Activated T-cell treated with anti-CD3 and anti-CD28 coated beads for 4 hours (primary cell): ENCODE measurements at regions not wholly inside any gene's neighbourhood (a gene's known extent, or its start where the extent isn't known, plus 50 kb on each side); places are given as distances from the start of the nearest gene placed in this dataset.

Experiments used
- DNase-seq: peaks from one replicate; pipeline ENCODE4 v3.0.0-alpha.2; 2020

GRCh38 chr10:62721687-62722086 lies 82.8 kb upstream of the ADO start:
- DNase-seq, result no peak

DNA sequence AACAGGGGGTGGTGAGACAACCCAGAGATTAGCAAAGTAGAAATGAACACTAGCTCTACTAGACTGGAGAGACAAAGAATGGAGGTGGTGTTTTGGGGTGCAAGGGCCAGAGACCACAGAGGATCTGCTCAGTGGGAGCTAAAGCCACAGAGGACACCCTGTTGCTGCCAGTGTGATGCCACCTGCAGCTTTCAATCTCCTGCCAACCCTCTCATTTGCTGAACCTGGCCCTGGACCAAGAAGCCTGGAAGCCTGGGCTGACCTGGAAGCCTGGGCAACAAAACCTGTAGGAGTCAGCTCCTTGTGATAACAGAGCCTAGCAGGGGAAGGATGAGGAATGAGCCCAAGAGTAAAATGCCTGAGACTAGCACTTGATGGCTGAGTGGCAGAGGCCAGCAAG lies 81.1 kb upstream of the ADO start:
- no peak for DNase-seq

GRCh38 chr10:62724465-62724864 lies 80.1 kb upstream of the ADO start:
- DNase-seq, result no peak

DNA sequence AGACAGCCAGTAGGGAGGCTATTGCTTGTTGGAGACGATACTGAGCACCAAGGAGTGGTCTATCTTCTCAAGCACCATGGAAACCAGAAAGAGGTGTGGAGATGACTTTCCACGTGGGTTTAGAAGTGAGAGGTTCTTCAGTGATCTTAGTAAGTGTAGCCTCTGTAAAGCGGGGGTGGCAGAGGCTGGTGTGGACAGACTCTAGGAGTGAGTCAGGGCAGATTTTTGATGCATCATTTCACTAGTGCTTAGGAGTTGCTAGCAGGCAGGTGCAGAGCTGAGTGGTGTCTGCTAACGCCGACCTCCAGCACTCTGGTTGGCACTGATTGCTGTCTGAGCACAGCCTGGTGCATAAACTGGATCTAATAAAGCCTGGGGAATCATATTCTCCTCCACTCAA lies 78.4 kb upstream of the ADO start:
- peak; percentile 52 for DNase-seq

DNA sequence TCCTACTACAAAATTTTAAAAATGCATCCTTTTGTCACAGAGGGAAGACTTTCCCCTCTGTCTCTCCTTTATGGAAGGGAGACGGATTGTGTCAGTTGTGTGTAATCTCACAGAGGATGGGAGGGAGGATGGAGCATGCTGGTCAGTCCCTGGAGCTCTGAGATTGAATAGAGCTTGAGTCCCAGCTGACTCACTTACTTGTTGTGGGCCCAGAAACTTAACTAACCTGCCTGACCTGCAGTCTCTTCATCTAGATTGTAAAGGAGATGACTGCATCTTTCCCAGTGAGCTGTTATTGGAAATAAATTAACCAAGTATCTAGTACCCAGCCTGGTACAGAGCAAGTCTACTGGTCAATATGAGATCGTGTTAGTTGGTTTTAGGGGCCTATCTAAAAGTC lies 77.9 kb upstream of the ADO start:
- no peak for DNase-seq

- no peak for DNase-seq
Observed at GRCh38 chr10:62727934-62728333, 76.6 kb upstream of the ADO start.

DNA sequence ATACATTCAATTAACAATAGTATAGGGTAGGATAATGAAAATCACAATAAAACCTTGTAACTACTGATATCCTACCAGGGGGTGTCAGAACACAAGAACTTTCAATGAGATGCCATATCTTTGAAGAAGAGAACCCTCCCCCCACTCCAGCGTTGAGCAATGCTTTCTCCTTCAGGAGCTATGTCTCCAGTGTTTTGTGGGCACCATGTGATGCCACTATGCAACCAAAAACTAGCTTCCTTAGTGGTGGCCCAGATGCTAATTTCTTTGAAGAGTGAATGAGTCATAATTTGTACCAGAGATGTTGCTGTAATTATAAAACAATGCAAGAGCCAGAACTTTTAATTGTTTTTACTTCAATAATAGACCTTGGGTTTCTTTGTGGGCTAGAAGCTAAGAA lies 76.0 kb upstream of the ADO start:
- no peak for DNase-seq

GRCh38 chr10:62732841-62733653 lies 71.5 kb upstream of the ADO start:
- peak; percentile 46 for DNase-seq

DNA sequence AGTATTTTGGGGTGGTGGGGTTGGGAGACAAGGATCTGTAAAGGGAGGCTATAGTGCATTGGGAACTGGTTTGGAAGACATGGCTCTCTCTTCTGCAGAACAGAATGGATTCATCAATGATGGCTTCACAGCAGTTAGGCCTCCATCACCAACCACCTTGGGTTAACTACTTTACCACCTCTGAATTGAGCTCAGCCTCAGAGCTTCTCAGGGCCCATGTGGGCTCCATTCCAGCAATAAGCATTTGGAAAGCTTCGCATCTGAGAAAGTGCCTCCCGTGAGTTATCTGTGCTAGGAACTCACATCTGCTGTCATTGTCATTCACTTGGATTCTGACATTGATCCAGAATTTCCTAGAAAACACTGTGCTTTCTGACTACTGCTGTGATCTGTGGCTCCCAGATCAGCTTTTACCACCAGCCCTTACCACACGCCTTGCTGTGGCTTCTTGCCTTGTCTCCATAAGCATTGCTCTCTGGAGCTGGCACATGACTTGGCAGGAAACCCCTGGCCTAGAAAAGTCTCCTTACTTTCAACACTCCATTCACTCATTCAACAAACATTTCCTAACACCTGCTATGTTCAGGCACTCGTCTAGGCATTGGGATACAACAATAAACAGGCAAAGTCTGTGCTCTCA lies 70.7 kb upstream of the ADO start:
- no peak for DNase-seq

- DNase-seq, result no peak
Observed at GRCh38 chr10:62734781-62735463, 69.6 kb upstream of the ADO start.

DNA sequence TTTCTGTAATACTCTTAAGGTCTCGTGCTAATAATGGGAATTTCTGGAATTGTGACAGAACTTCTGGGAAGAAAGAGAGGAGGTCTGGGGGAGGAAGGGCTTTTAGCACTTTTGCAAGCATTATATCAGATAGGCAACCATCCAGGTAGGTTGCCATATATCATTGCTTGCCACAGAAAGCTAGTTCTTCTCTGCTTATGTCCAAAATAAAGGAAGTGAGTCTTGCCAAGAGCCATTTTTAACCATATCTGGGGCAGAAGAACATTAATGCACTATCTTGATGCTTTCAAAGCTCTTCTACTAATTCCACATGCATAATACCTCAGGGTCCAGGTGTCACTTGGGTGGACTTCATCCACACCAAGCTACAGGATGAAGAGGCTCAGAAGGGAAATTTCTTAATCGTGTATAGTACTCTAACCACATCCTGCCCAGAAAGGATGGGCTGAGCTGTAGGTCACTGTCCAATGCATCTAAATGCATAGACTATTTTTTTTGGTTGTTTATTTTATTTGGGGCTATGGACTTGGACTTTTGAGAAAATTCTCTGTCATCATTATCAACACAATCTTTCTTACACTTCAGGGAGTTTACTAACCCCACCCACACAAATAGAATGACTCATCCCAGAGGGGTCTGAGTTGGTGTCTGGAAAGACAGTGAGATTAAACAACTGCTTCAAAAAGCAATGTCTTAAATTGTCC lies 68.9 kb upstream of the ADO start:
- DNase-seq, result peak; percentile 45

GRCh38 chr10:62736168-62736546 lies 68.4 kb upstream of the ADO start:
- no peak for DNase-seq

DNA sequence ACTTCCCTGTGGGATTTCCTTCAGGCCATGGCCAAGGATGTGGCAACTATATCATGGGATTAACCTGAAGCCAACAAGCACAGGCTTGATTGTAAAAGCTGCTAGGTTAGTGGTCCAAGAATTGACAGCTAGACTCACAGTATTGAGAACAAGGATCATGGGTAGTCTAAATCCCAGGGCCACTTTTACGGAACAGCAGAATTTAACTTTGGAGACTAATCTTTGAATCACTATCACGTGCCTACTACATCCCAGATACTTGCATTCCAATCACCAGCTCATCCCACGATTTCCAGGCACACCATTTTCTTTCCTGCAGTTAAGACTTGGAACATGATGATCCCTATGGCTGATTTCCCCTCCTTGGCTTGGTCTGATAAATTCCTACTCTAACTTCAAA lies 65.6 kb upstream of the ADO start:
- DNase-seq, result no peak

DNA sequence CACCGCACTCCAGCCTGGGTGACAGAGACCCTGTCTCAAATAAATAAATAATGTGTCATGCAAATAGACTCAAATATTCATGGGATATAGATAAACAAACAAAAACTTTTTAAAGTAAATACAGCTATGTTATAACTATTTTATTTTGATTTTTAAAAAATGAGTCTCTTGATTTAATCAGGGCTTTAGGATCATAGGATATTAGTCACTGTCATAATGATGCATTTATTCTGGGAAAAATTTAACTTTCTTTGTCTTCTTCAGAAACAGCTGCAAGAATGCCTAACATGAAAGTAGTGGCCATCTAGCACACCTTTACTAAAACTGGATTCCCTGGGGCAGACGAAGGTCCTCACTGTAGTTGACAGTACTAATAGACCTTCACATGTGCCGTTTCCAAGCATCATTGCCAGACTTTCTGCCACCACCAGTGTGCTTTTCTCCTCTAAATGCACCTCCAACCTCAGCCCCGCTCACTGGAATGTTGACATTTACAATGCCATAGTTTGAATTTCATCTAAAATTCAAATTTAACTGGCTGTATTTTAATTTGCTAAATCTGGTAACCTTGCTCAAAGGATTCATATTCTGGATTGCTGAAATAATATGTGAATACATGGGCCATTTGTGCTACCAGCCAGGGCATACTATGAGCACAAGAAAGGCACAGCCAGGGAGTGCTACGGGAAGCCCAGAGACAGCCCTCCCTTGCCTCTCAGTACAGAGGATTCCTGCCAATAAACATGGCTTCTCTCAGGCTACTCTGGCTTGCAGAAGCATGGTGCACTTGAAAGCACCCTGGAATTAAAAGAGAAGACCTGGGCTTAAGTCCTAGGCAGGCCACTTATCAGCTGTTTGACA lies 63.4 kb upstream of the ADO start:
- DNase-seq, result no peak

DNA sequence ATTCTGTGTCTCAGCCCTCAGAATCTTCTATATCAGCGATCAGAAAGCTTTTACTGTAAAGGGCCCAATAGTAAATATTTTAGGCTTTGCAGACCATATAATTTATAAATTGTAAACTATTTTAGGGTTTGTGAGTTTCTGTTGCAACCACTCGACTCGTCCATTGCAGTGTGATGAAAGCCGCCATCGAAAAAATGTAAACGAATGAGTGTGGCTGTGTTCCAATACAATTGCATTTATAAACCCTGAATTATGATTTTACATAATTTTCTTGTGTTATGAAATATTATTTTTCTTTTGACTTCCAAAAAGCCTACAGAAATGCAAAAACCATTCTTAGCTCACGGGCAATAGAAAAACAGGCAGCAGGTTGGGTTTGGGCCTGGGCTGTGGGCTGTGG lies 62.5 kb upstream of the ADO start:
- DNase-seq, result no peak

DNA sequence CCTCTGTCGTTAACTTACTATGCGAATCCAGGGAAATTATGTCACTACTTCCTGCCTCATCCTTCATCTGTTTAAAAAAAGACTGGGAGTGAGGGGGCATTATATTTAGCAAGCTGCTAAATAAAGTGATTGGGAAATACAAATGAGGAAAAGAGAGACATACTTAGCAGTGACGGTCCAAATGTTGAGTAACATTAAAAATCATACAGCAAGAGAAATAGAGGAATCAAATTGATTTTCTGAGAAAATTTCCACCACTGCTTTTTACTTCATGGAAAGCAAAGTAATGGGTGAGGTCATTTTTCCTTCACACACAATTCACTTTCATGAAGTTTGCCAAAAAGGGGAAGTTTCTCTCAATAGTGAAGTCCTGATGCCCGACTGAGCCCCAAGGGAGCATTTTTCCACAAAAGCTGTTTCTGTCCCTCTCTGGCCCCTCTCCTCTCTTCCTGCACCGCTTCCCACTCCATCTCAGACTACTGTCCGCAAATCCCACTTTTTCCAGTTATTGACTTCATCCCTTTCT lies 61.9 kb upstream of the ADO start:
- no peak for DNase-seq

DNA sequence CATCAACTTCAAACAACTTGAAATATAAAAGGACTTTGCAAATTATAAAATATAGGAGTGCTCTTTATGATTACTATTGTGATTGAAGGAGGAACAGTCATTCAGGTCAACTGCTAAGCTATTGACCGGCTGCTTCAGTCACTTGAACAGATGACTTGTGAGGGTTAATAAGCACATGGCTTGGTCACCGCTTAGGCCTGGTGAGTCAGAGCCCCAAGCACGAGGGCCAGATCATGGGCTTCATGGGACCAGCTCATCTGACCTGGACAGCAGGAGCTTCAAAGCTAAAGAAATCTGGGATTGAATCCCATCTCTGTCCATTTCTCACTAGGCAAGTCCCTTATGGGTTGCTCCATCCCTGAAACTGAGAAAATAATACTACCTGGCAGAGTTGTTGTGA lies 60.4 kb upstream of the ADO start:
- no peak for DNase-seq

DNA sequence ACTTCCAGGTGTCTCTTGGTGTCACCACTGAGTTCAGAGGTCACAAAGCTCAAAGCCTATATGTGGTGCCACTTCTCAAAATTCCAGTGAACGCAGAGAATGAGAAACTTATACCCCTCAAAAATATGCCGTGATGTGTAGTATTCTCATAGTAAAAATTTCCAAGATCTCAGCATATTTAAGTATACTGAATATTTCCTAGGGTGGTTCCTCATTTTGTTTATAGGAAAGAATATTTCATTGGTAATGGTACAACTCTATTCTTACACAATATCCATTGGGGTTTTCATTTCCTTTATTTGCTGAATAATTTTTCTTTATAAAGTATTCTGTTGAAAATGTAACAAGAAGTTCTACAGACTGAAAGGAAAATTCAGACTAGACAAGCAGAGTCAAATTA lies 58.9 kb upstream of the ADO start:
- DNase-seq, result no peak

- no peak for DNase-seq
Observed at GRCh38 chr10:62746951-62747729, 57.4 kb upstream of the ADO start.

DNA sequence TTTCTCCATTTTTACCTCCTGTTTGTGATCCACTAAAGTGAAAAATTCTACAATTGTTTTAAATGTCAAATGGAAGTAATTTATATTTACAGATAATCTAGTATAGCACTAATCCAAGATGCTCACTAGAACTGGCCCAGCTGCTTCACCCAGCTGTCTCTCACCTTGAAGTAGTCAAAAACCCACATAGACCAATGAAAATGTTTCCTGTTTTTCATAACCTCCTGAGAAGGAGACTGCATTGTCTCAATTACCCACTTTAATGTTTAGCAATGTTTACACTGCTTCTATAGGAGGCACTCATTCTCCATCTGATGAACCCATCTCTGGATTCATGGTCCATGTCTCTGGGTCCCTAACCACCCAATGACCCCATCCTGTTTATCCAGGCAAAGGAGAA lies 56.1 kb upstream of the ADO start:
- DNase-seq, result no peak

DNA sequence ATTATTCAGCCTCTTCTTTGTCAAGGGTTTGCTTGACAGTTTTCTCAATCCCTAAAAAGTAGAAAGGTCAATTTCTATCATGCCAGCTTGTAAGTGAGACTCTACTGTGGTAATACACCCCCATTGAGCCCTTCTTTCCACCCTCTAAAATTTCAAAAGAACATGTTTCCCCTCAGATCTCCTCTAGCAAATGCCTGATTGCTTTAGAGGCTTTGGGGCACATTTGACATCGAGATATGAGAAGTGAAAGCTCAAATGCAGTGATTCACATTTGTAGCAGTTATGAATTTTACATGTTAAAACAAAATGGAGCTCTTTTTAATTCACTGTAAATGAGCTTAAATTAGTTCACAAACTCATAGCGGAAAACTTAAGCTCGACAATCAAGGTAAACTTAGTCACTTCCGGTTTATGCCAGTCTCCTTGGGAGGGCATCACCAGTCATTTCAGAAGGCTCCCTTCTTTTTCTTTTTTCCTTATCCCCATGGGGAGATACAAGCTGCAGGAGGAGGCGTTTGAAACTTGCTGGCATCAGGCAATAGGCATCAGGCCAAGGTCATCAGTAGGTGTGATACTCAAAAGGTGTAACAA lies 55.3 kb upstream of the ADO start:
- no peak for DNase-seq
